SK-N-SH (cell line): ENCODE measurements at regions not wholly inside any gene's neighbourhood (a gene's known extent, or its start where the extent isn't known, plus 50 kb on each side); places are given as distances from the start of the nearest gene placed in this dataset.

Experiments used
- CTCF ChIA-PET: fragments of 300-600, 350-600 bp; formaldehyde crosslinking; extraction: SDS; loops from one replicate; lab custom pipeline; 2021; lab: Yijun Ruan, JAX
- POLR2A ChIA-PET: fragments of 350-600 bp; sonication (Branson Sonifier 250); formaldehyde crosslinking; extraction: SDS; loops from one replicate; lab custom pipeline; 2020; ENCODE audit warnings: antibody characterized with exemption, inconsistent platforms; lab: Yijun Ruan, JAX
- DNase-seq: peaks from one replicate; pipeline ENCODE4 v3.0.0; 2012
- H2AFZ ChIP-seq: fragments of 200-600 bp; sonication (generic); 2 replicates; pipeline ENCODE4 v1.8.1; 2016; ENCODE audit warnings: antibody characterized with exemption, mild to moderate bottlenecking, low read depth
- H3F3A ChIP-seq: fragments of 200-600 bp; sonication (generic); replicated peaks from 2 replicates; pipeline ENCODE3; 2016; ENCODE audit warnings: antibody characterized with exemption, mild to moderate bottlenecking; ENCODE audit not compliant: insufficient read depth
- H3K27ac ChIP-seq, 2 experiments: fragments of 200-500 bp in 1 of 2; fragments of 200-600 bp in 1 of 2; sonication (Bioruptor generic) in 1 of 2; sonication (generic), shearing (Covaris generic) in 1 of 2; 2 replicates each; pipeline versions ENCODE4 v1.5.1 to v1.6.1; 2014 to 2016; ENCODE audit warnings: low read depth in 2 of 2, inconsistent platforms in 1 of 2, low read length in 1 of 2, mild to moderate bottlenecking in 1 of 2, mixed read lengths in 1 of 2
- H3K27me3 ChIP-seq: fragments of 200-600 bp; sonication (generic), shearing (Covaris generic); 2 replicates; pipeline ENCODE4 v1.6.1; 2016; ENCODE audit warnings: mixed run types; ENCODE audit not compliant: insufficient read depth
- H3K36me3 ChIP-seq, 2 experiments: fragments of 200-500 bp in 1 of 2; fragments of 200-600 bp in 1 of 2; sonication (Bioruptor generic) in 1 of 2; sonication (generic) in 1 of 2; replicated peaks in 1 of 2; 2 replicates each; pipeline versions ENCODE3 to v1.5.1; 2014 to 2016; ENCODE audit warnings: low read length in 1 of 2, mild to moderate bottlenecking in 1 of 2; ENCODE audit not compliant: insufficient read depth in 2 of 2, control insufficient read depth in 1 of 2
- H3K4me1 ChIP-seq, 2 experiments: fragments of 200-500 bp in 1 of 2; fragments of 200-600 bp in 1 of 2; sonication (Bioruptor generic) in 1 of 2; sonication (generic), shearing (Covaris generic) in 1 of 2; 2 replicates each; pipeline versions ENCODE4 v1.5.1 to v1.6.1; 2014 to 2016; ENCODE audit warnings: low read depth in 1 of 2, low read length in 1 of 2, mixed run types in 1 of 2; ENCODE audit not compliant: insufficient read depth in 2 of 2, control insufficient read depth in 1 of 2
- H3K4me2 ChIP-seq: fragments of 200-600 bp; sonication (generic), shearing (Covaris generic); 2 replicates; pipeline ENCODE4 v1.6.1; 2017; ENCODE audit warnings: mixed run types
- H3K4me3 ChIP-seq, 2 experiments: fragments of 200-500 bp in 1 of 2; fragments of 200-600 bp in 1 of 2; sonication (Bioruptor generic) in 1 of 2; sonication (generic), shearing (Covaris generic) in 1 of 2; 2 replicates each; pipeline versions ENCODE4 v1.5.1 to v1.8.1; 2014 to 2016; ENCODE audit warnings: low read depth in 2 of 2, inconsistent platforms in 1 of 2, low read length in 1 of 2, mild to moderate bottlenecking in 1 of 2, mixed read lengths in 1 of 2, moderate library complexity in 1 of 2
- H3K79me2 ChIP-seq: fragments of 200-600 bp; sonication (generic); 2 replicates; pipeline ENCODE4 v1.8.1; 2017; ENCODE audit warnings: mild to moderate bottlenecking; ENCODE audit not compliant: insufficient read depth
- H3K9ac ChIP-seq: fragments of 200-600 bp; sonication (generic); 2 replicates; pipeline ENCODE4 v1.6.1; 2017; ENCODE audit warnings: mixed run types
- H3K9me2 ChIP-seq: fragments of 200-600 bp; sonication (generic); 2 replicates; pipeline ENCODE4 v1.6.1; 2017; ENCODE audit warnings: mixed run types
- H3K9me3 ChIP-seq: fragments of 200-600 bp; sonication (generic); 2 replicates; pipeline ENCODE4 v1.6.1; 2017; ENCODE audit warnings: mixed run types, mild to moderate bottlenecking, moderate library complexity
- H4K20me1 ChIP-seq: fragments of 200-600 bp; sonication (generic); 2 replicates; pipeline ENCODE4 v1.6.1; 2017; ENCODE audit warnings: mild to moderate bottlenecking, mixed run types; ENCODE audit not compliant: insufficient read depth
- CHD2 ChIP-seq: fragments of 150-350 bp; IDR thresholded peaks from 2 replicates; pipeline ENCODE4 v1.6.1; 2018; ENCODE audit warnings: low read length; ENCODE audit not compliant: partially characterized antibody
- ELF1 ChIP-seq: IDR thresholded peaks from 2 replicates; pipeline ENCODE4 v1.4.0; 2012
- EP300 ChIP-seq, 2 experiments: IDR thresholded peaks; 2 replicates each; pipeline versions ENCODE4 v1.4.0 to v1.6.1; 2012; ENCODE audit warnings: borderline replicate concordance in 1 of 2, low read depth in 1 of 2, low read length in 1 of 2
- FOSL2 ChIP-seq: IDR thresholded peaks from 2 replicates; pipeline ENCODE4 v1.4.0; 2012; ENCODE audit warnings: low read depth, mild to moderate bottlenecking, moderate library complexity, borderline replicate concordance
- FOXJ3 ChIP-seq: sonication (generic); formaldehyde crosslinking; IDR thresholded peaks from 2 replicates; pipeline ENCODE4 v1.5.1; 2020; ENCODE audit warnings: mild to moderate bottlenecking, missing genetic modification reagents
- FOXM1 ChIP-seq: IDR thresholded peaks from 2 replicates; pipeline ENCODE4 v1.4.0; 2012; ENCODE audit warnings: low read depth, mild to moderate bottlenecking
- GABPA ChIP-seq: IDR thresholded peaks from 2 replicates; pipeline ENCODE4 v1.4.0; 2012; ENCODE audit warnings: low read depth, mild to moderate bottlenecking
- GATA2 ChIP-seq: sonication (generic); formaldehyde crosslinking; IDR thresholded peaks from 2 replicates; pipeline ENCODE4 v1.5.0; 2020; ENCODE audit warnings: mild to moderate bottlenecking, missing genetic modification reagents
- MAX ChIP-seq: IDR thresholded peaks from 2 replicates; pipeline ENCODE4 v1.4.0; 2012; ENCODE audit warnings: low read depth
- MEF2A ChIP-seq: IDR thresholded peaks from 2 replicates; pipeline ENCODE4 v1.4.0; 2012; ENCODE audit warnings: low read depth, borderline replicate concordance
- MXI1 ChIP-seq: IDR thresholded peaks from 2 replicates; pipeline ENCODE4 v1.6.1; 2012; ENCODE audit warnings: mild to moderate bottlenecking, low read depth, low read length, improper control_type of control experiment
- NFIC ChIP-seq: IDR thresholded peaks from 2 replicates; pipeline ENCODE4 v1.4.0; 2012; ENCODE audit warnings: borderline replicate concordance
- NRF1 ChIP-seq: IDR thresholded peaks from 2 replicates; pipeline ENCODE4 v1.6.1; 2012; ENCODE audit warnings: low read depth, mild to moderate bottlenecking, low read length
- PBX3 ChIP-seq: IDR thresholded peaks from 2 replicates; pipeline ENCODE4; 2012
- POLR2AphosphoS5 ChIP-seq: IDR thresholded peaks from 2 replicates; pipeline ENCODE4 v1.6.1; 2012; ENCODE audit warnings: low read depth, low read length
- RAD21 ChIP-seq: IDR thresholded peaks from 2 replicates; pipeline ENCODE4 v1.6.1; 2012; ENCODE audit warnings: mild to moderate bottlenecking, low read length
- RCOR1 ChIP-seq: fragments of 150-350 bp; IDR thresholded peaks from 2 replicates; pipeline ENCODE4 v1.6.1; 2017; ENCODE audit warnings: antibody characterized with exemption, low read length
- REST ChIP-seq: IDR thresholded peaks from 2 replicates; pipeline ENCODE4 v1.6.1; 2012; ENCODE audit warnings: mild to moderate bottlenecking, low read depth, low read length, moderate library complexity
- RFX5 ChIP-seq: IDR thresholded peaks from 2 replicates; pipeline ENCODE4 v1.6.1; 2012; ENCODE audit warnings: mild to moderate bottlenecking, improper control_type of control experiment, low read length
- SIN3A ChIP-seq: IDR thresholded peaks from 2 replicates; pipeline ENCODE4 v1.6.1; 2012; ENCODE audit warnings: low read depth, mild to moderate bottlenecking, low read length, moderate library complexity, borderline replicate concordance
- SMC3 ChIP-seq: IDR thresholded peaks from 2 replicates; pipeline ENCODE4 v1.6.1; 2012; ENCODE audit warnings: low read depth, low read length, improper control_type of control experiment
- TAF1 ChIP-seq: IDR thresholded peaks from 2 replicates; pipeline ENCODE4 v1.6.1; 2012; ENCODE audit warnings: low read depth, mild to moderate bottlenecking, low read length, moderate library complexity, borderline replicate concordance
- TCF12 ChIP-seq: IDR thresholded peaks from 2 replicates; pipeline ENCODE4 v1.4.0; 2012
- TEAD4 ChIP-seq: IDR thresholded peaks from 2 replicates; pipeline ENCODE4 v1.4.0; 2012; ENCODE audit warnings: mild to moderate bottlenecking, borderline replicate concordance; ENCODE audit not compliant: insufficient read depth
- USF1 ChIP-seq: IDR thresholded peaks from 2 replicates; pipeline ENCODE4 v1.4.0; 2012; ENCODE audit warnings: low read depth, borderline replicate concordance
- YY1 ChIP-seq: IDR thresholded peaks from 2 replicates; pipeline ENCODE4 v1.4.0; 2012; ENCODE audit warnings: low read depth, mild to moderate bottlenecking
- WGBS: methylation state at CpG from one replicate; pipeline ENCODE4 v1.1.6; 2017; ENCODE audit warnings: low lambda C conversion rate; 5-methylcytosine and 5-hydroxymethylcytosine counted together

- TF ChIP-seq EP300 (IDR thresholded peaks at IDR 0.05; ENCODE audit: borderline replicate concordance in 1 of 2, low read depth in 1 of 2, low read length in 1 of 2), result no peak
- TF ChIP-seq PBX3, result no peak
- no peak for TF ChIP-seq RCOR1
- no peak for TF ChIP-seq SMC3
- TF ChIP-seq USF1, result no peak
- TF ChIP-seq CHD2, result no peak
- TF ChIP-seq SIN3A, result no peak
- no peak for TF ChIP-seq POLR2AphosphoS5
- no peak for TF ChIP-seq MAX
- no peak for TF ChIP-seq MXI1
- TF ChIP-seq YY1, result no peak
- TF ChIP-seq FOXJ3, result no peak
These were observed 97.7 kb upstream of the FGF3 start (continued) for GRCh38 chr11:69916806-69917387.

GRCh38 chr11:69917529-69917928 is 98.3 kb upstream of the FGF3 start:
- Histone ChIP-seq H3K9ac (no peak overlapping the region), H4K20me1 (no peaks in the 10 kb centered on the region), H3K9me3 (no peaks in the 10 kb centered on the region), H2AFZ (no peak overlapping the region), H3K27me3 (no peaks in the 10 kb centered on the region), H3K9me2 (no peaks in the 10 kb centered on the region), H3K27ac (no peak overlapping the region), H3K4me1 (peaks cover 0 to 10% of the 10 kb centered on the region in 2 experiments; a peak in 1 of 4 replicates), H3K36me3 (no peaks in the 10 kb centered on the region), H3K79me2 (no peaks in the 10 kb centered on the region), H3K4me2 (no peak overlapping the region), H3K4me3 (no peak overlapping the region), H3F3A (no peaks in the 10 kb centered on the region)
- DNase-seq, result no peak
- 19% methylated on average over 2 of the region's 2 CpGs for WGBS
- ChIA-PET POLR2A (no interaction called here), CTCF (interaction anchor here (1.1 to 7.3 kb wide), 18 partner anchors 8 to 281 kb away, joined by 3 to 105 read pairs (median 6); no protein-coding TSS in a partner anchor)
- no peak for TF ChIP-seq ELF1
- no peak for TF ChIP-seq TCF12
- TF ChIP-seq FOXM1, result no peak
- TF ChIP-seq TEAD4, result no peak
- no peak for TF ChIP-seq YY1
- no peak for TF ChIP-seq RFX5
- TF ChIP-seq NRF1, result no peak
- TF ChIP-seq MEF2A, result no peak
- no peak for TF ChIP-seq NFIC
- TF ChIP-seq USF1, result no peak
- no peak for TF ChIP-seq PBX3
- TF ChIP-seq FOXJ3, result no peak
- no peak for TF ChIP-seq FOSL2
- TF ChIP-seq CHD2, result no peak
- TF ChIP-seq REST, result no peak
- TF ChIP-seq TAF1, result no peak
- TF ChIP-seq GABPA, result no peak
- no peak for TF ChIP-seq GATA2 (CRISPR knock-in tag)
- no peak for TF ChIP-seq RAD21
